ENCODE measurements at regions not wholly inside any gene's neighbourhood (a gene's known extent, or its start where the extent isn't known, plus 50 kb on each side); places are given as distances from the start of the nearest gene placed in this dataset.

- DNase-seq, result no peak
These were observed 106.7 kb upstream of the TMPO start for GRCh38 chr12:98408681-98409080.

GRCh38 chr12:98409548-98409947 is 105.8 kb upstream of the TMPO start:
- no peak overlapping the region for H3K4me3 ChIP-seq (ENCODE audit: insufficient read depth, low read depth, low read length, poor library complexity, severe bottlenecking)
- no peak overlapping the region for H3K27ac ChIP-seq (ENCODE audit: insufficient read depth, low read length, poor library complexity, severe bottlenecking)
- H3K9me3 ChIP-seq (ENCODE audit: control insufficient read depth, low read length), result no peaks in the 10 kb centered on the region
- no peaks in the 10 kb centered on the region for H3K36me3 ChIP-seq (ENCODE audit: control insufficient read depth, insufficient read depth, low read length)
- no peaks in the 10 kb centered on the region for H3K4me1 ChIP-seq (ENCODE audit: control insufficient read depth, insufficient read depth, low read length, poor library complexity, severe bottlenecking)
- no peaks in the 10 kb centered on the region for H3K27me3 ChIP-seq (replicated peaks; ENCODE audit: control insufficient read depth, insufficient read depth, low read length, poor library complexity, severe bottlenecking)
- DNase-seq, result no peak

More at GRCh38 chr12:98408681-98409080, 106.7 kb upstream of the TMPO start:
- Histone ChIP-seq H3K27me3 (replicated peaks; ENCODE audit: control insufficient read depth, insufficient read depth, low read length, poor library complexity, severe bottlenecking) (no peaks in the 10 kb centered on the region), H3K9me3 (ENCODE audit: control insufficient read depth, low read length) (no peaks in the 10 kb centered on the region), H3K36me3 (ENCODE audit: control insufficient read depth, insufficient read depth, low read length) (no peaks in the 10 kb centered on the region), H3K4me3 (ENCODE audit: insufficient read depth, low read depth, low read length, poor library complexity, severe bottlenecking) (no peak overlapping the region), H3K27ac (ENCODE audit: insufficient read depth, low read length, poor library complexity, severe bottlenecking) (no peak overlapping the region), H3K4me1 (ENCODE audit: control insufficient read depth, insufficient read depth, low read length, poor library complexity, severe bottlenecking) (no peaks in the 10 kb centered on the region)

- Histone ChIP-seq H3K36me3 (ENCODE audit: control insufficient read depth, insufficient read depth, low read length) (no peaks in the 10 kb centered on the region), H3K4me1 (ENCODE audit: control insufficient read depth, insufficient read depth, low read length, poor library complexity, severe bottlenecking) (no peaks in the 10 kb centered on the region), H3K27ac (ENCODE audit: insufficient read depth, low read length, poor library complexity, severe bottlenecking) (no peak overlapping the region), H3K4me3 (ENCODE audit: insufficient read depth, low read depth, low read length, poor library complexity, severe bottlenecking) (no peak overlapping the region), H3K9me3 (ENCODE audit: control insufficient read depth, low read length) (no peaks in the 10 kb centered on the region), H3K27me3 (replicated peaks; ENCODE audit: control insufficient read depth, insufficient read depth, low read length, poor library complexity, severe bottlenecking) (no peaks in the 10 kb centered on the region)
- DNase-seq, result no peak
These were observed 105.0 kb upstream of the TMPO start for GRCh38 chr12:98410356-98410755.

GRCh38 chr12:98416845-98417244 is 98.5 kb upstream of the TMPO start:
- DNase-seq, result no peak
- H3K27ac ChIP-seq (ENCODE audit: insufficient read depth, low read length, poor library complexity, severe bottlenecking), result no peak overlapping the region
- no peaks in the 10 kb centered on the region for H3K36me3 ChIP-seq (ENCODE audit: control insufficient read depth, insufficient read depth, low read length)
- H3K27me3 ChIP-seq (replicated peaks; ENCODE audit: control insufficient read depth, insufficient read depth, low read length, poor library complexity, severe bottlenecking), result no peaks in the 10 kb centered on the region
- no peaks in the 10 kb centered on the region for H3K4me1 ChIP-seq (ENCODE audit: control insufficient read depth, insufficient read depth, low read length, poor library complexity, severe bottlenecking)
- H3K9me3 ChIP-seq (ENCODE audit: control insufficient read depth, low read length), result no peaks in the 10 kb centered on the region
- H3K4me3 ChIP-seq (ENCODE audit: insufficient read depth, low read depth, low read length, poor library complexity, severe bottlenecking), result no peak overlapping the region

- Histone ChIP-seq H3K36me3 (ENCODE audit: control insufficient read depth, insufficient read depth, low read length) (no peaks in the 10 kb centered on the region), H3K4me3 (ENCODE audit: insufficient read depth, low read depth, low read length, poor library complexity, severe bottlenecking) (no peak overlapping the region), H3K9me3 (ENCODE audit: control insufficient read depth, low read length) (no peaks in the 10 kb centered on the region), H3K27ac (ENCODE audit: insufficient read depth, low read length, poor library complexity, severe bottlenecking) (no peak overlapping the region), H3K27me3 (replicated peaks; ENCODE audit: control insufficient read depth, insufficient read depth, low read length, poor library complexity, severe bottlenecking) (no peaks in the 10 kb centered on the region), H3K4me1 (ENCODE audit: control insufficient read depth, insufficient read depth, low read length, poor library complexity, severe bottlenecking) (no peaks in the 10 kb centered on the region)
- no peak for DNase-seq
These were observed 98.1 kb upstream of the TMPO start for GRCh38 chr12:98417266-98417665.

- H3K4me1 ChIP-seq (ENCODE audit: control insufficient read depth, insufficient read depth, low read length, poor library complexity, severe bottlenecking), result no peaks in the 10 kb centered on the region
- no peak for DNase-seq
- H3K36me3 ChIP-seq (ENCODE audit: control insufficient read depth, insufficient read depth, low read length), result no peaks in the 10 kb centered on the region
- H3K27ac ChIP-seq (ENCODE audit: insufficient read depth, low read length, poor library complexity, severe bottlenecking), result no peak overlapping the region
- no peaks in the 10 kb centered on the region for H3K27me3 ChIP-seq (replicated peaks; ENCODE audit: control insufficient read depth, insufficient read depth, low read length, poor library complexity, severe bottlenecking)
- H3K4me3 ChIP-seq (ENCODE audit: insufficient read depth, low read depth, low read length, poor library complexity, severe bottlenecking), result no peak overlapping the region
- H3K9me3 ChIP-seq (ENCODE audit: control insufficient read depth, low read length), result no peaks in the 10 kb centered on the region
These were observed 96.9 kb upstream of the TMPO start for GRCh38 chr12:98418357-98419075.

GRCh38 chr12:98419081-98419794 is 96.2 kb upstream of the TMPO start:
- Histone ChIP-seq H3K4me3 (ENCODE audit: insufficient read depth, low read depth, low read length, poor library complexity, severe bottlenecking) (no peak overlapping the region), H3K36me3 (ENCODE audit: control insufficient read depth, insufficient read depth, low read length) (no peaks in the 10 kb centered on the region), H3K27ac (ENCODE audit: insufficient read depth, low read length, poor library complexity, severe bottlenecking) (no peak overlapping the region)

GRCh38 chr12:98419795-98420404 is 95.5 kb upstream of the TMPO start:
- Histone ChIP-seq H3K9me3 (ENCODE audit: control insufficient read depth, low read length) (no peaks in the 10 kb centered on the region), H3K27ac (ENCODE audit: insufficient read depth, low read length, poor library complexity, severe bottlenecking) (no peak overlapping the region), H3K36me3 (ENCODE audit: control insufficient read depth, insufficient read depth, low read length) (no peaks in the 10 kb centered on the region), H3K4me1 (ENCODE audit: control insufficient read depth, insufficient read depth, low read length, poor library complexity, severe bottlenecking) (no peaks in the 10 kb centered on the region), H3K4me3 (ENCODE audit: insufficient read depth, low read depth, low read length, poor library complexity, severe bottlenecking) (no peak overlapping the region), H3K27me3 (replicated peaks; ENCODE audit: control insufficient read depth, insufficient read depth, low read length, poor library complexity, severe bottlenecking) (no peaks in the 10 kb centered on the region)
- DNase-seq, result no peak

More at GRCh38 chr12:98419081-98419794, 96.2 kb upstream of the TMPO start:
- H3K9me3 ChIP-seq (ENCODE audit: control insufficient read depth, low read length), result no peaks in the 10 kb centered on the region
- no peak for DNase-seq
- no peaks in the 10 kb centered on the region for H3K4me1 ChIP-seq (ENCODE audit: control insufficient read depth, insufficient read depth, low read length, poor library complexity, severe bottlenecking)
- no peaks in the 10 kb centered on the region for H3K27me3 ChIP-seq (replicated peaks; ENCODE audit: control insufficient read depth, insufficient read depth, low read length, poor library complexity, severe bottlenecking)

GRCh38 chr12:98420461-98420860 is 94.9 kb upstream of the TMPO start:
- Histone ChIP-seq H3K4me3 (ENCODE audit: insufficient read depth, low read depth, low read length, poor library complexity, severe bottlenecking) (no peak overlapping the region), H3K36me3 (ENCODE audit: control insufficient read depth, insufficient read depth, low read length) (no peaks in the 10 kb centered on the region), H3K4me1 (ENCODE audit: control insufficient read depth, insufficient read depth, low read length, poor library complexity, severe bottlenecking) (no peaks in the 10 kb centered on the region), H3K9me3 (ENCODE audit: control insufficient read depth, low read length) (no peaks in the 10 kb centered on the region), H3K27me3 (replicated peaks; ENCODE audit: control insufficient read depth, insufficient read depth, low read length, poor library complexity, severe bottlenecking) (no peaks in the 10 kb centered on the region), H3K27ac (ENCODE audit: insufficient read depth, low read length, poor library complexity, severe bottlenecking) (no peak overlapping the region)
- DNase-seq, result no peak

- H3K9me3 ChIP-seq (ENCODE audit: control insufficient read depth, low read length), result no peaks in the 10 kb centered on the region
- H3K27me3 ChIP-seq (replicated peaks; ENCODE audit: control insufficient read depth, insufficient read depth, low read length, poor library complexity, severe bottlenecking), result no peaks in the 10 kb centered on the region
- DNase-seq, result no peak
These were observed 94.1 kb upstream of the TMPO start for GRCh38 chr12:98421316-98421715.

More at GRCh38 chr12:98421316-98421715, 94.1 kb upstream of the TMPO start:
- H3K4me3 ChIP-seq (ENCODE audit: insufficient read depth, low read depth, low read length, poor library complexity, severe bottlenecking), result no peak overlapping the region
- no peaks in the 10 kb centered on the region for H3K4me1 ChIP-seq (ENCODE audit: control insufficient read depth, insufficient read depth, low read length, poor library complexity, severe bottlenecking)
- H3K36me3 ChIP-seq (ENCODE audit: control insufficient read depth, insufficient read depth, low read length), result no peaks in the 10 kb centered on the region
- no peak overlapping the region for H3K27ac ChIP-seq (ENCODE audit: insufficient read depth, low read length, poor library complexity, severe bottlenecking)

Measured in effector memory CD4-positive, alpha-beta T cell (primary cell).